WTC11 (cell line): ENCODE measurements at regions not wholly inside any gene's neighbourhood (a gene's known extent, or its start where the extent isn't known, plus 50 kb on each side); places are given as distances from the start of the nearest gene placed in this dataset.
A peak's percentile ranks its signal among the peaks of the same experiment; 100 is the strongest.

Experiments used
- ATAC-seq: fragments of 200-7000 bp; cut with Tn5 transposase; 2 replicates; pipeline ENCODE4 v1.10.0; 2021; ENCODE audit warnings: mild to moderate bottlenecking, moderate library complexity
- CTCF ChIA-PET: fragments of 300-600 bp; sonication (Branson Sonifier 250); formaldehyde crosslinking; loops from one replicate; lab custom pipeline; 2021; ENCODE audit warnings: antibody characterized with exemption; lab: Charles Lee
- POLR2A ChIA-PET: fragments of 350-600 bp; sonication (Branson Sonifier 250); formaldehyde crosslinking; loops from one replicate; lab custom pipeline; 2021; ENCODE audit warnings: antibody characterized with exemption; lab: Charles Lee
- DNase-seq: peaks from one replicate; pipeline ENCODE4 v3.0.0; 2021; ENCODE audit warnings: low spot score
- H3K27ac Mint-ChIP-seq: 2 replicates; pipeline ENCODE4 v1.8.0; 2021; ENCODE audit warnings: mixed read lengths
- H3K27me3 Mint-ChIP-seq: 2 replicates; pipeline ENCODE4 v1.8.0; 2021; ENCODE audit warnings: low read depth, mild to moderate bottlenecking, moderate library complexity, mixed read lengths
- H3K36me3 Mint-ChIP-seq: 2 replicates; pipeline ENCODE4 v1.8.0; 2021; ENCODE audit warnings: mixed read lengths
- H3K4me1 Mint-ChIP-seq: 2 replicates; pipeline ENCODE4 v1.8.0; 2022; ENCODE audit warnings: mixed read lengths
- H3K4me3 Mint-ChIP-seq: 2 replicates; pipeline ENCODE4 v1.8.0; 2021; ENCODE audit warnings: mild to moderate bottlenecking, moderate library complexity, mixed read lengths
- H3K9me3 Mint-ChIP-seq: 2 replicates; pipeline ENCODE4 v1.8.0; 2021; ENCODE audit warnings: mixed read lengths
- AFF4 ChIP-seq: sonication (generic); formaldehyde crosslinking; IDR thresholded peaks from 2 replicates; pipeline ENCODE4 v1.8.1; 2023; ENCODE audit warnings: mild to moderate bottlenecking, missing genetic modification reagents, borderline replicate concordance
- ARID4B ChIP-seq: sonication (generic); formaldehyde crosslinking; IDR thresholded peaks from 2 replicates; pipeline ENCODE4 v1.8.0; 2023; ENCODE audit warnings: missing genetic modification reagents, mild to moderate bottlenecking, borderline replicate concordance
- ATF2 ChIP-seq: sonication (generic); formaldehyde crosslinking; IDR thresholded peaks from 2 replicates; pipeline ENCODE4 v1.8.1; 2022; ENCODE audit warnings: low read depth, missing genetic modification reagents, borderline replicate concordance
- CREB1 ChIP-seq: sonication (generic); formaldehyde crosslinking; IDR thresholded peaks from 2 replicates; pipeline ENCODE4 v1.8.0; 2023; ENCODE audit warnings: mild to moderate bottlenecking, missing genetic modification reagents
- CREM ChIP-seq: sonication (generic); formaldehyde crosslinking; IDR thresholded peaks from 2 replicates; pipeline ENCODE4 v1.8.1; 2022; ENCODE audit warnings: mild to moderate bottlenecking, missing genetic modification reagents, moderate library complexity
- CTCF ChIP-seq: fragments of 200-600 bp; IDR thresholded peaks from 2 replicates; pipeline ENCODE4 v1.8.0; 2022; ENCODE audit warnings: antibody characterized with exemption
- ETV6 ChIP-seq: sonication (generic); formaldehyde crosslinking; IDR thresholded peaks from 2 replicates; pipeline ENCODE4 v1.8.1; 2022; ENCODE audit warnings: mild to moderate bottlenecking, missing genetic modification reagents
- FOXP1 ChIP-seq: sonication (generic); formaldehyde crosslinking; IDR thresholded peaks from 2 replicates; pipeline ENCODE4 v1.8.0; 2022; ENCODE audit warnings: missing genetic modification reagents, mild to moderate bottlenecking, moderate library complexity, borderline replicate concordance
- GRHL2 ChIP-seq: fragments of 250-450 bp; sonication (Bioruptor Pico); IDR thresholded peaks from 2 replicates; pipeline ENCODE4 v1.8.0; 2022; ENCODE audit warnings: mild to moderate bottlenecking, moderate library complexity; ENCODE audit not compliant: insufficient replicate concordance, severe bottlenecking
- HMGA2 ChIP-seq: fragments of 250-450 bp; sonication (Bioruptor Pico); IDR thresholded peaks from 2 replicates; pipeline ENCODE4 v1.4.0; 2021; ENCODE audit warnings: mild to moderate bottlenecking, moderate library complexity
- IRF1 ChIP-seq: sonication (generic); formaldehyde crosslinking; IDR thresholded peaks from 2 replicates; pipeline ENCODE4 v1.8.0; 2023; ENCODE audit warnings: missing genetic modification reagents
- NFYB ChIP-seq: sonication (generic); formaldehyde crosslinking; conservative IDR thresholded peaks from 2 replicates; pipeline ENCODE4 v1.8.0; 2022; ENCODE audit warnings: low read depth, missing genetic modification reagents
- RELA ChIP-seq: sonication (generic); formaldehyde crosslinking; IDR thresholded peaks from 2 replicates; pipeline ENCODE4 v1.8.1; 2022; ENCODE audit warnings: missing genetic modification reagents, mild to moderate bottlenecking, borderline replicate concordance
- SP1 ChIP-seq: sonication (generic); formaldehyde crosslinking; conservative IDR thresholded peaks from 2 replicates; pipeline ENCODE4 v1.8.1; 2022; ENCODE audit warnings: missing genetic modification reagents
- ZNF317 ChIP-seq: sonication (generic); formaldehyde crosslinking; IDR thresholded peaks from 2 replicates; pipeline ENCODE4 v1.8.1; 2023; ENCODE audit warnings: low read depth, mild to moderate bottlenecking, moderate library complexity, missing genetic modification reagents, borderline replicate concordance
- ZNF423 ChIP-seq: fragments of 250-450 bp; sonication (Bioruptor Pico); IDR thresholded peaks from 2 replicates; pipeline ENCODE4 v2.1.2; 2022; ENCODE audit warnings: mild to moderate bottlenecking, moderate library complexity
- ZNF512 ChIP-seq: sonication (generic); formaldehyde crosslinking; IDR thresholded peaks from 2 replicates; pipeline ENCODE4 v1.8.1; 2022; ENCODE audit warnings: missing genetic modification reagents, borderline replicate concordance

- no peak for TF ChIP-seq ZNF512
- TF ChIP-seq NFYB: no peak
- TF ChIP-seq CREB1 (CRISPR knock-in tag): no peak
- TF ChIP-seq SP1 (CRISPR knock-in tag): no peak
- no peak for TF ChIP-seq ZNF423 (CRISPR knock-in tag)
- TF ChIP-seq ETV6 (CRISPR knock-in tag): no peak
- TF ChIP-seq ZNF317 (CRISPR knock-in tag): no peak
Measured at GRCh38 chr10:125523347-125523746, 159.6 kb downstream of the TEX36 start (continued).

- H3K27me3 Mint-ChIP-seq: no peaks in the 10 kb centered on the region; the same call in 1 of the 2 replicates
- POLR2A ChIA-PET: interaction anchor here (0.6 kb wide), 1 partner anchor 111 kb away, joined by 3 read pairs; no protein-coding TSS in a partner anchor
- H3K9me3 Mint-ChIP-seq: peaks cover 37% of the 10 kb centered on the region
- H3K4me1 Mint-ChIP-seq: 0 out of 2 replicates have a peak, but pooled peaks cover 2% of the 10 kb centered on the region
- peaks cover 20% of the 10 kb centered on the region for H3K36me3 Mint-ChIP-seq
- no peak overlapping the region for H3K4me3 Mint-ChIP-seq
- DNase-seq (peak; percentile 89), ATAC-seq (peak; percentile 100)
- CTCF ChIA-PET: interaction anchor here (0.6 to 1.6 kb wide), 41 partner anchors 9 to 1357 kb away, joined by 3 to 14 read pairs (median 4); partner anchors contain the start of gene EDRF1
- H3K27ac Mint-ChIP-seq: no peak overlapping the region
- TF ChIP-seq ZNF317 (CRISPR knock-in tag): no peak
- no peak for TF ChIP-seq FOXP1 (CRISPR knock-in tag)
- TF ChIP-seq CREM (CRISPR knock-in tag): no peak
- TF ChIP-seq RELA (CRISPR knock-in tag): no peak
- TF ChIP-seq HMGA2: no peak
- TF ChIP-seq ATF2 (CRISPR knock-in tag): no peak
- TF ChIP-seq GRHL2 (CRISPR knock-in tag): no peak
- TF ChIP-seq IRF1 (CRISPR knock-in tag): no peak
- no peak for TF ChIP-seq ARID4B
- peak; percentile 93 for TF ChIP-seq CTCF
- no peak for TF ChIP-seq AFF4 (CRISPR knock-in tag)
Measured at GRCh38 chr10:125521721-125522680, 161.0 kb downstream of the TEX36 start.
